ENCODE measurements at regions not wholly inside any gene's neighbourhood (a gene's known extent, or its start where the extent isn't known, plus 50 kb on each side); places are given as distances from the start of the nearest gene placed in this dataset.

DNA sequence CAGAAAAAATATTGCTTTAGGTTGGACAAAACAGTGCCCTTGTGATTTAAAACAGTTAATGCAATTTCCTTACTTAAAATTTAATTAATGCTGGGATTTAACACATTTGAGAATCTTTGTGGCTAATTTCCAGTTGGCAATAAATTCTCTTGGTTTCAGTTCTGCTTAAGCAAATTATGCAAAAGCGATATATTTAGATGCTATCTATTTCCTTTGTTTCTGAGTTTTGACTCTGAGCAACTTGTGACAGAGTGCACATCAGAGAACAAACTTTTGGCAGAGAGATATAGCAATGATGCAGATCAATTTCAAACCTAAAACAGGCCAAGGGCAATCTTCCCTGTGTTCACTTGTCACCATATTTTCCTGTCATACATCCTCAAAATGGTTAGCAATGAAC is 933.6 kb upstream of the ZWINT start:
- DNase-seq = no peak

- no peak for DNase-seq
Measured at GRCh38 chr10:57288754-57289153, 927.7 kb upstream of the ZWINT start.

DNA sequence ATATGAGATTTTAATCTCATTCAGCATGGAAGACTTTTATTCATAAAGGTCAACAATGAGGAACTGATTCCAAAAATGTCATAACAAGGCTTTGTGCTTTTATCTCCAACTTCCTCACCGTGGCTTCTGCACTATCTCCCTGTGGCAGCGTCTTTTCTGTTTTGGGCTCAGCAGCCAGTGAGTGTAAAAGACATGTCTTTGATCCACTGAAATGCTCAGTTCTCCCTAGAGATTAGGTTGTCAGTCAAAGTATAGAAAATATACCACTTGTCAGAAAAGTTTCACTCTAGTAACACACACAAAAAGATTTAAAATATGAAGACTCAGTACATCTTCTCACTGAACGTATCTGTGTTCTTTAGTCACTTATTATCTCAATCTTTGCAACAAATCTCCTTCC is 901.8 kb upstream of the ZWINT start:
- DNase-seq = no peak

- DNase-seq = no peak
Measured at GRCh38 chr10:57260175-57260574, 899.1 kb upstream of the ZWINT start.

DNA sequence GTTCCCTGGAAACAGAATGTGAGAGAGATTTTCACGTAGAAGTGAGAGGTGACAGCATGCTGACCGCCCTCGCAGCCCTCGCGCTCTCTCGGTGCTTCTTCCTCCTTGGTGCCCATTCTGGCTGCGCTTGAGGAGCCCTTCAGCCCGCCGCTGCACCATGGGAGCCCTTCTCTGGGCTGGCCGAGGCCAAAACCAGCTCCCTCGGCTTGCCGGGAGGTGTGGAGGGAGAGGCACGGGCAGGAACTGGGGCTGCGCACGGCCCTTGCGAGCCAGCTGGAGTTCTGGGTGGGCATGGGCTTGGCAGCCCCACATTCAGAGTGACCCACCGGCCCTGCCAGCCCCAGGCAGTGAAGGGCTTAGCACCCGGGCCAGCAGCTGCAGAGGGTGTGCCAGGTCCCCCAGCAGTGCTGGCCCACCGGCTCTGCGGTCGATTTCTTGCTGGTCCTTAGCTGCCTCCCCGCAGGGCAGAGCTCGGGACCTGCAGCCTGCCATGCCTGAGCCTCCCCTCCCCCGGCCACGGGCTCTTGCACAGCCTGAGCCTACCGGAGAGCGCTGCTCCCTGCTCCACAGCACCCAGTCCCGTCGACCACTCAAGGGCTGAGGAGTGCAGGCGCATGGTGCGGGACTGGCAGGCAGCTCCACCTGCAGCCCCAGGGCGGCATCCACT is 888.7 kb upstream of the ZWINT start:
- no peak for DNase-seq

- no peak for DNase-seq
Measured at GRCh38 chr10:57247271-57247670, 886.2 kb upstream of the ZWINT start.

DNA sequence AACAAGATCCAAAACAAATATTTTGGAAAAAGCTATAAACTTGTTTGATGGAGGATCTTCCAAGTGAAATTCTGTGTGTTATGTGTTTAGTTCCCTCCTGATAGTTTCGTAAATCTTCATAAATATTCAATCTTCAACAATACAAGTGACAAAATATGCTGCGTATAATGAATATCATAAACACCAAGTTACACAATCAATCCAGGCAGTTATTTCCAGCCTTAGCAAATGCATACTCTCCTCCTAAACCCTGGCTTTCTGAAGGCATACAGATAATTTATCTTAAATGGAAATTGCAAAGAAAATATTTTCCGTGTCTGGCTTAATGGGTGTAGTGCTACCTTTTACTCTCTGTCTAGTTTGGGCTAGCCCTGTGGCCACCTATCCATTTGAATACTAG is 864.9 kb upstream of the ZWINT start:
- no peak for DNase-seq

DNA sequence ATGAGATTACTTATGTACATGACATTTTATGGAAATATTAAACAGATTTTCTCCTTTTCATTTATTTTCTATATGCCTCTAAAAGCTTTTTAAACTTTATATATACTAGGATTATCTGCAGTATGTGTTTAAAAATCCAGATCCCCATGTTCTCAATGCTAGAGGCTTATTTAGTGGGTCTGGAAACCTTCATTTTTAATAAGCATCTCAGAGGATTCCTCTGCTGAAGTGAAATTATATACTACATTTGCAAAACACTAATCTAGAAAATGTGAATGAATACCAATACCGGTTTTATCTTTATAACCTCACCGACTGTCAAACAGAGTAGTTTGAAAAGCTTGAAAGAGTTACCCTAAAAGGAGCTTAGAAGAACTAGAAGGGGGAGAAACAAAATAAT is 863.8 kb upstream of the ZWINT start:
- no peak for DNase-seq

- no peak for DNase-seq
Measured at GRCh38 chr10:57222603-57223002, 861.5 kb upstream of the ZWINT start.

DNA sequence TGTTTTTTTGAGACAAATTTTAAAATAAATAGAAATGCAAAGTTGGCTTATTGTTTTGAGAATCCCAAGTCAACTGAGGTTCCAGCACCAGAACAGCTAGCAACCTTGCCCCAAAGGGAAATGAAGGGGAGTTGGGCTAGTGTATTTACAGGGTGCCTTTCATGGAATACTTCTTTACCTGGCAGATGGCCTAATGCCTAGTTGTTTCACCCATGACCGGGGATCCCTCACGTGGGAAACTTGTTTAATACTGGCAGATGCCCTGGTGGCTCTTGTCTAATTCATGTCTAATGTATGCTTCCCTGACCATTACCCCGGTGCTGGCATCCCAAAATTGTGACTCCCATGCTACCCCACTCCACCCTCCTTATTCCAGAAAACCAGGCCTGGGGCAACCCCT is 861.1 kb upstream of the ZWINT start:
- no peak for DNase-seq

DNA sequence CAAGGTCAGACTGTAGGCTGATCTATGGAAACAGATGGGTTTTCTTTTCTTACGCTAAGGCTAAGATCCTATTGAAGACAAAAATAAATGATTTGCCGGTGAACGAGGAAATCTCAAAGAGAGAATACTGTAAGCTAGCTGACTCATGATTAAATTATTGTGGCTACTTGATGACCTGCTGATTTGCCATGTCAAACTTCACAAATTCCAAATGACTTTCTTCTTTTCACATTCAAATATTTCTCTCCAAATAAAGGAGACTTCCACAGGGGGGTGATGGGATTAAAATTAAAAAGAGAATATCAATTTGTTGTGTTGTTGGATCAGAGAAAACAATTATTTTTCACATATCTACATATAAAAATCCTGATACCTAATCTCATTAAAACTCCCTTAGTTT is 860.6 kb upstream of the ZWINT start:
- no peak for DNase-seq

DNA sequence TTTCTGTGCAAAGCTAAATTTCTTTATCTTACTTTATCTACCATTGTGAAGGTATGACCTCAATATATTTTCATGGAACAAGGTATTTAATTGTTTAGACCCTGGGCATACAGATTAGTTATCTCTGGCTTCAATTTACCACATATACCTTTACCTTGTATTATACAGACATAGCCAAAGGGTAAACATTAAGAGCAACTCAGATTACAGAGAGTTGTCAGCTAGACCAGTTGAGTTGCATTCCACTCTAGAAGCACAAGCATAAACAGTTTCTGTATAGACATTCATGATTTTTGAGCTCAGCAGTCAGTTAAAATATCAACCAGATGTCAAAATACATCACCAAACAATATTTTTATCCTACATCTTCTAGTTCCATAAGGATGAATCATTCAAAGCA is 857.3 kb upstream of the ZWINT start:
- DNase-seq = no peak

DNA sequence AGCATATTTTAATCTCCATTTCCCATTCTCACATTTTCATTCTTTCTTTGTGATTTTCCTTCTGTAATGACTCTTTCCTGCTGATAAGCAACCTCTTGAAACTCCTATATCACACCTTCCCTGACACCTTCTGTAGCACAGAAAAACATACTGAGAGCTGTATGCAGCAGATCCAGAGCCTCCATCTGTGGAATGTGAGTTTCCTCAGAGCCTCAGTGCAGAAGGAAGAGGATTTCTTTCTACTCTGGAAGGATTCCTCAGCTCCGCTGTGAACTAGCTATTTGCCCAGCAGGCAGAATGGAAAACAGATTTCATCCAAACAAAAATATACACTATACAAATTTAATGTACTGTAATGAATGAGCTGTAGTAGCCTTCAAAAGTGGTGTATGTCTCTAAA is 841.3 kb upstream of the ZWINT start:
- DNase-seq = no peak

DNA sequence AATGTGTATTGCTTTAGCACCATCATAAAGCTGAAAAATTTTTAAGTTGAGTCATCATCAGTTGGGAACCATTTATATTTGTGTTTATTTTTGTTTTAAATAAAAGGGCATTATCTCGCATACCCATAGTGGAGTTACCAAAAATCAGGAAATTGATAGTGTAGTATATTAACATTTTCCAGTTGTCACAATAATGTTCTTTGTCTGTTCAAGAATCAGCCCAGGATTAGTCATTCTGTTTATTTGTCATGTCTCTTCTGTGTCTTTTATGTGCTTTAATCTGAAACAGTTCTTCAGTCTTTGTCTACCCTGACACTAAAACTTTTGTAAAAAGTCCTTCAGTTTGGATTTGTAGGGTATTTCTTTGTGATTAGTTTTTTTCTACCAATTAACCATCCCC is 827.8 kb upstream of the ZWINT start:
- no peak for DNase-seq

GRCh38 chr10:57186201-57186600 is 825.1 kb upstream of the ZWINT start:
- DNase-seq = no peak

DNA sequence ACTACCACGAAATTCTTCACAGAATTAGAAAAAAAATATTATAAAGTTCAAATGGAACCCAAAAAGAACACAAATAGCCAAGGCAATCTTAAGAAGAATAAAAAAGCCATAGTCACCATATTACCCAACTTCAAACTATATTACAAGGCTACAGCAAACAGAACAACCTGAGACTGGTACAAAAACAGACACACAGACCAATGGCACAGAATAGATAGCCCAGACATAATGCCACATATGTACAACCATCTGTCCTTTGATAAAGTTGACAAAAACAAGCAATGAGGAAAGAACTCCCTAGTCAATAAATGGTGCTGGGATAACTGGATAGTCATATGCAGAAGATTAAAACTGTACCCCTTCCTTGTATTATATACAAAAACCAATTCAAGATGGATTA is 808.5 kb upstream of the ZWINT start:
- DNase-seq = peak; percentile 12

GRCh38 chr10:57168611-57169240 is 807.7 kb upstream of the ZWINT start:
- no peak for DNase-seq

DNA sequence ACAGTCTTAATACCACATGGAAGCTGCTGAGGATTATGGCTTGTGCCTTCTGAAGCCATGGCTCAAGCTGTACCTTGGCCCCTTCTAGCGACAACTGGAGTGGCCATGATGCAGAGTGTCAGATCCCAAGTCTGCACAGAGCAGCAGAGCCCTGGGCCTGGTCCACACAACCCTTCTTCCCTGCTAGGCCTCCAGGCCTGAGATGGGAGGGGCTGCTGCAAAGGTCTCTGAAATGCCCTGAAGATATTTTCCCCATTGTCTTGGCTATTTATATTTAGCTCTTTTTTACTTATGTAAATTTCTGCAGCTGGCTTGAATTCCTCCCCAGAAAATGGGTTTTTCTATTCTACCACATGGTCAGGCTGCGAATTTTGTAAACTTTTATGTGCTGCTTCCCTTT is 804.6 kb upstream of the ZWINT start:
- no peak for DNase-seq

DNA sequence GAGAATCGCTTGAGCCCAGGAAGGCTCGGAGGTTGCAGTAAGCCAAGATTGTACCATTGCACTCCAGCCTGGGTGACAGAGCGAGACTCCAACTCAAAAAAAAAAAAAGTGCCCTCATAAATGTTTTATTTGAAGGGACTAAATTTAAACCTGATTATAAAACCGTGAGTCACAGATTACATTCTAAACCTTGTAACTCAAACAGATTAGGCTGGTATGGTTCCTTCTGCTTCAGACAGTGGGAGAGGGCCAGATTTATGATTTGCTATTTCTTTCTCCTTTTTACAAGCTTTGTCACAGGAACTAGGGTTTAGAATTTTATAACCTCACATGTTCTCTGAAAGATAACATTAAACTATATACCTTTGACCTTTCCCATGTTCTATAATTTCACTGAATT is 801.2 kb upstream of the ZWINT start:
- DNase-seq = no peak

DNA sequence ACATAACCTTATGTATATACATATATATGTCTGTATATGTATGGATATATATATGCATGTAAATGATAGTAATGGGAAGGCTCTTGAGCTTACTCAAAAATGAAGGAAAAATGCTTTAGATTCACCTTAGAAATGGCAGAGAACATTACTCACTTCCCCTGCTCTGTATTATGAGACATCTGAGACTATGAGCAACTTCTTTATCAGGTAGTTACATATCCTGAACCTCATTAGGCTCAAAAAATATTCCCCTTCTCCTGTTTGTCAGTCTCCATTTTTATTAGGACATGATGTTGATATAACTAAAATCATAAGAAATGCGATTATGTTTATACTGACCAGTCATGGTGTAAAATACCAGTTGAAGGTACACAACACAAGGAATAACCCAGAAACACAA is 800.1 kb upstream of the ZWINT start:
- DNase-seq = no peak

GRCh38 chr10:57145548-57145947 is 784.5 kb upstream of the ZWINT start:
- DNase-seq = no peak

- DNase-seq = no peak
Measured at GRCh38 chr10:57142925-57143576, 782.0 kb upstream of the ZWINT start.

- DNase-seq = no peak
Measured at GRCh38 chr10:57141708-57142107, 780.6 kb upstream of the ZWINT start.

DNA sequence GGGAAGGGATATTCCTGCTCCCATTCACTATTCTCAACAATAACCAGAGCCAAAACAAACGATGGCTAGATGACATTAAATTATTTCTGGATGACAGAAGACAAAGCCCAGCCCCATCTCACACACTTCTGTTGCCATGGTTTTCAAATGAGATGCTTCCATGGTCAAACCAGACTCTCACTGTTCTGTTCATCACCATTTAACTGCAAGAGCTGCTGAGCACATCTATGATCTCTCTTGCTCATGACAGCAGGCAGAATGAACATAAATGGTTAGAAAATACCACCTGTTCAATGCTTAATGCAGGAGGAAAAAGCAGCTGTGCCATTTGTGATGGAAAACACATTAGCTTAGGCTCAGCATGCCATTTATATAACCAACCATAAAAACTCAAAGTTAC is 758.6 kb upstream of the ZWINT start:
- DNase-seq = no peak

- no peak for DNase-seq
Measured at GRCh38 chr10:57113545-57113944, 752.5 kb upstream of the ZWINT start.

All from NCI-H524 treated with DMSO at 0.1 percent for 48 hours (cell line).